ENCODE measurements at regions not wholly inside any gene's neighbourhood (a gene's known extent, or its start where the extent isn't known, plus 50 kb on each side); places are given as distances from the start of the nearest gene placed in this dataset.

DNA sequence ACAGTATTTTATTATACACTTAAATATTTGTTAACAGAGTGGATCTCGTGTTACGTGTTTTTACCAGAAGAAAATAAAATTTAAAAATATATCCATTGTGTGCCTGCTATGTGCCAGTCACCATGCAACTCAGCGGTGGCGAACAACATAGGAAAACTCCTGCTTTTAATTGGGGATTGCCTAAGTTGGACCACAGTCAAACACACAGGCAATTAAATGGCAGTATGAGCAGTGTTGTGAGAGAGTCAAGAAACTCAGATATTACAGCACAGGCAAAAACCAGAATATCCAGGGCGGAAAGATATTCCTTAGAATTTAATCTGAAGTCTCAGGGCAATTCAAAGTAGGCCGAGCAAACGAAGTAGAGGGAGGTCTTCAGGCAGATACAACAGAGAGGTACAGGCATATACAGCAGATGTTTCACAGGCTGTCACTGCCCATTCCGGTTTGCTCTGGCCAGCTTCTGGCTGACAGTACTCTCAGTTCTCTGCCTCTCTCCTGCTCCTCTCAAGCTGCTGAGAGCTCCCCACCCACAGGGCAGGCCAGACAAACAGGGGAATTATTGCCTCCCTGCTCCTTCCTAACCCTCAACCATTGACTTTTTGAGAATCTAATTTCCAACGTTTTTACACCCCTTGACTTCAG is 540.2 kb upstream of the TMEM132C start:
- H3K27ac ChIP-seq (ENCODE audit: low read length) = no peak overlapping the region
- H3K4me2 ChIP-seq (ENCODE audit: low read length) = no peak overlapping the region
- TF ChIP-seq EZH2phosphoT487 (IDR thresholded peaks at IDR 0.05; ENCODE audit: borderline replicate concordance, low read length) = no peak
- no peak for TF ChIP-seq CTCF (conservative IDR thresholded peaks at IDR 0.05; ENCODE audit: low read depth, low read length)
- no peak for TF ChIP-seq EZH2 (IDR thresholded peaks at IDR 0.05; ENCODE audit: low read length, unreplicated experiment)
- H4K20me1 ChIP-seq (ENCODE audit: low read length) = no peaks in the 10 kb centered on the region
- peaks cover 97% of the 10 kb centered on the region for H3K27me3 ChIP-seq (ENCODE audit: low read length)
- H3K36me3 ChIP-seq (ENCODE audit: low read depth, low read length) = no peaks in the 10 kb centered on the region
- H3K4me3 ChIP-seq (ENCODE audit: low read length) = no peak overlapping the region
- no peaks in the 10 kb centered on the region for H3K9me3 ChIP-seq (ENCODE audit: low read length)
- no peak for DNase-seq
- POLR2A ChIA-PET (ENCODE audit: unreplicated experiment) = no interaction called here
- no peak for ATAC-seq
- CTCF ChIA-PET = no interaction called here
- no peak overlapping the region for H3K9ac ChIP-seq (ENCODE audit: low read length)
- no peaks in the 10 kb centered on the region for H3K4me1 ChIP-seq (ENCODE audit: insufficient read depth, low read length)
- no peaks in the 10 kb centered on the region for H3F3A ChIP-seq (ENCODE audit: low read length, unreplicated experiment)
- no TSS peak for BruUV-seq (replicated peaks)
- H2AFZ ChIP-seq (ENCODE audit: low read length) = no peak overlapping the region
- H3K79me2 ChIP-seq (ENCODE audit: low read length) = no peaks in the 10 kb centered on the region
- no peaks in the 10 kb centered on the region for H3K9me2 ChIP-seq (replicated peaks; ENCODE audit: low read length)
- intact Hi-C loops (cut with micrococcal nuclease) = no loop called here

DNA sequence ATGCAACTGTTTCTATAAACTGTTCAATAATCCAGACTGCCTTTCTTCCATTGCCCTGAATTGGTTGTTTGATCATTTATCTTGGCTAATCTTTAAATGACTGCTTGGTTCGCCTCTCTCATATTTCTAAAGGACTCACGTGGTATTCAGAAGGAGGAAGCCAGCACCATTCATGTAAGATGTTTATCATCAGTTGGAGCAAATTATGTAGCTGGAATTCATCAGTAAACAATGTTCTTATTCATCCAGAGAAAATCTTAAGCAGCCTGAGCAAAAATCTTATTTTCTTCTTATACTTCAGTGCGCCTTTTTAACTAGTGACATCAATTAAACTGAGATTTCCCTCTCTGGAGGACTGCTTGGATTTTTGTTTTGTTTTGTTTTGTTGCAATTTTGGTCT is 538.7 kb upstream of the TMEM132C start:
- ATAC-seq (no peak), DNase-seq (no peak)
- intact Hi-C loops (cut with micrococcal nuclease) = no loop called here
- Histone ChIP-seq H3K4me2 (ENCODE audit: low read length) (no peak overlapping the region), H3K79me2 (ENCODE audit: low read length) (no peaks in the 10 kb centered on the region), H3K9ac (ENCODE audit: low read length) (no peak overlapping the region), H3K9me3 (ENCODE audit: low read length) (no peaks in the 10 kb centered on the region), H3K27ac (ENCODE audit: low read length) (no peak overlapping the region), H3K27me3 (ENCODE audit: low read length) (peaks cover 90% of the 10 kb centered on the region), H2AFZ (ENCODE audit: low read length) (no peak overlapping the region), H3K36me3 (ENCODE audit: low read depth, low read length) (no peaks in the 10 kb centered on the region), H3K4me3 (ENCODE audit: low read length) (no peak overlapping the region), H3K9me2 (replicated peaks; ENCODE audit: low read length) (no peaks in the 10 kb centered on the region), H4K20me1 (ENCODE audit: low read length) (no peaks in the 10 kb centered on the region), H3K4me1 (ENCODE audit: insufficient read depth, low read length) (no peaks in the 10 kb centered on the region), H3F3A (ENCODE audit: low read length, unreplicated experiment) (no peaks in the 10 kb centered on the region)
- no peak for TF ChIP-seq EZH2phosphoT487 (IDR thresholded peaks at IDR 0.05; ENCODE audit: borderline replicate concordance, low read length)
- TF ChIP-seq EZH2 (IDR thresholded peaks at IDR 0.05; ENCODE audit: low read length, unreplicated experiment) = no peak
- no peak for TF ChIP-seq CTCF (conservative IDR thresholded peaks at IDR 0.05; ENCODE audit: low read depth, low read length)
- no TSS peak for BruUV-seq (replicated peaks)
- ChIA-PET POLR2A (ENCODE audit: unreplicated experiment) (no interaction called here), CTCF (no interaction called here)

DNA sequence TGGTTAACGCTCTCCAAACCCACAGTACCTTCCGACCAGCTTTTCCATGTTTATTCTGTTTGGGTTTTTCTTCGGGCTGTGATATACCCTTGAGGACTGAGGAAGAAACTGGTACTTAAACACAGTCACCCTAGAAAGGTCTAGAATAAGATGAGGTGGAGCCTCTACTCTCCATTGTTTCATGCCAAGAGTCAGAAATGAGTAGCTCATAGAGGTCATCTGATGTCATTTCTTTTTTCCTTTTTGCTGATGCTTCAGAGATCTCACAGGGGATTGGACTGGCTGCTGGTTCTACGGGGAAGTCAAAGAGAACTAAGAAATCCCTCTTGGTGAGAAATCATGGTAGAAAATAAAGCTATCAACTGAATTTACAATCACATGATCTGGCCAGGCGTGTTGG is 538.2 kb upstream of the TMEM132C start:
- H3K4me1 ChIP-seq (ENCODE audit: insufficient read depth, low read length) = no peaks in the 10 kb centered on the region
- ChIA-PET CTCF (no interaction called here), POLR2A (ENCODE audit: unreplicated experiment) (no interaction called here)
- no peak for TF ChIP-seq CTCF (conservative IDR thresholded peaks at IDR 0.05; ENCODE audit: low read depth, low read length)
- TF ChIP-seq EZH2 (IDR thresholded peaks at IDR 0.05; ENCODE audit: low read length, unreplicated experiment) = no peak
- no peak for TF ChIP-seq EZH2phosphoT487 (IDR thresholded peaks at IDR 0.05; ENCODE audit: borderline replicate concordance, low read length)
- H3K9me3 ChIP-seq (ENCODE audit: low read length) = no peaks in the 10 kb centered on the region
- no peaks in the 10 kb centered on the region for H4K20me1 ChIP-seq (ENCODE audit: low read length)
- no peak overlapping the region for H3K27ac ChIP-seq (ENCODE audit: low read length)
- no peak for ATAC-seq
- H3K27me3 ChIP-seq (ENCODE audit: low read length) = peaks cover 88% of the 10 kb centered on the region
- H3K79me2 ChIP-seq (ENCODE audit: low read length) = no peaks in the 10 kb centered on the region
- H3K9ac ChIP-seq (ENCODE audit: low read length) = no peak overlapping the region
- no peak for DNase-seq
- H3F3A ChIP-seq (ENCODE audit: low read length, unreplicated experiment) = no peaks in the 10 kb centered on the region
- BruUV-seq (replicated peaks) = no TSS peak
- H3K4me3 ChIP-seq (ENCODE audit: low read length) = no peak overlapping the region
- H3K9me2 ChIP-seq (replicated peaks; ENCODE audit: low read length) = no peaks in the 10 kb centered on the region
- H2AFZ ChIP-seq (ENCODE audit: low read length) = no peak overlapping the region
- H3K36me3 ChIP-seq (ENCODE audit: low read depth, low read length) = no peaks in the 10 kb centered on the region
- intact Hi-C loops (cut with micrococcal nuclease) = no loop called here
- H3K4me2 ChIP-seq (ENCODE audit: low read length) = no peak overlapping the region

All from PC-3 (cell line).